IMR-90 (cell line): ENCODE measurements at regions not wholly inside any gene's neighbourhood (a gene's known extent, or its start where the extent isn't known, plus 50 kb on each side); places are given as distances from the start of the nearest gene placed in this dataset.

Source experiments
- ATAC-seq: fragments of 200-7000 bp; cut with Tn5 transposase; 2 replicates; pipeline ENCODE4 v1.9.1; 2020; ENCODE audit warnings: low read depth, mild to moderate bottlenecking, moderate library complexity
- BruUV-seq: library from RNA; stranded (reverse); fragments of 400-500 nt; replicated peaks from 2 replicates; lab custom pipeline; 2021; lab: Mats Ljungman, UMichigan
- CTCF ChIA-PET: fragments of 300-600 bp; formaldehyde crosslinking; extraction: SDS; loops from one replicate; lab custom pipeline; 2021; ENCODE audit warnings: antibody characterized with exemption; lab: Yijun Ruan, JAX
- POLR2A ChIA-PET: fragments of 300-600 bp; sonication (Branson Sonifier 250); formaldehyde crosslinking; loops from one replicate; lab custom pipeline; 2022; ENCODE audit warnings: antibody characterized with exemption; ENCODE audit not compliant: unreplicated experiment; lab: Charles Lee
- DNase-seq: peaks from one replicate; pipeline ENCODE4 v3.0.0; 2013
- H2AFZ ChIP-seq: replicated peaks from 2 replicates; pipeline ENCODE3; 2013; ENCODE audit warnings: low read length, mild to moderate bottlenecking; ENCODE audit not compliant: poor library complexity
- H2AK5ac ChIP-seq: 2 replicates; pipeline ENCODE4 v1.6.1; 2013; ENCODE audit warnings: low read depth, low read length, inconsistent platforms
- H2AK9ac ChIP-seq: replicated peaks from 2 replicates; pipeline ENCODE3; 2013; ENCODE audit warnings: mild to moderate bottlenecking, low read depth, low read length, moderate library complexity; ENCODE audit not compliant: poor library complexity
- H2BK120ac ChIP-seq: 2 replicates; pipeline ENCODE4 v1.6.1; 2013; ENCODE audit warnings: low read depth, low read length, inconsistent platforms
- H2BK15ac ChIP-seq: 3 replicates; pipeline ENCODE4 v1.6.1; 2013; ENCODE audit warnings: low read depth, low read length, inconsistent platforms
- H2BK20ac ChIP-seq: 2 replicates; pipeline ENCODE4 v1.6.1; 2013; ENCODE audit warnings: low read depth, mild to moderate bottlenecking, inconsistent platforms, low read length, moderate library complexity
- H2BK5ac ChIP-seq: 2 replicates; pipeline ENCODE4 v1.6.1; 2013; ENCODE audit warnings: mild to moderate bottlenecking, low read depth, low read length, inconsistent platforms; ENCODE audit not compliant: poor library complexity, severe bottlenecking
- H3K14ac ChIP-seq: replicated peaks from 2 replicates; pipeline ENCODE4 v1.6.1; 2013; ENCODE audit warnings: low read depth, low read length, inconsistent platforms
- H3K18ac ChIP-seq: 2 replicates; pipeline ENCODE4 v1.6.1; 2013; ENCODE audit warnings: low read depth, low read length, control low read depth
- H3K23ac ChIP-seq: 2 replicates; pipeline ENCODE4 v1.6.1; 2013; ENCODE audit warnings: low read depth, low read length, inconsistent platforms
- H3K27ac ChIP-seq: 2 replicates; pipeline ENCODE4 v1.5.1; 2013; ENCODE audit warnings: mild to moderate bottlenecking, control low read depth, low read length; ENCODE audit not compliant: insufficient read depth
- H3K27me3 ChIP-seq: 2 replicates; pipeline ENCODE4 v1.6.1; 2013; ENCODE audit warnings: low read length; ENCODE audit not compliant: control insufficient read depth, insufficient read depth
- H3K36me3 ChIP-seq: 2 replicates; pipeline ENCODE4 v1.6.1; 2013; ENCODE audit warnings: low read length, mixed read lengths; ENCODE audit not compliant: control insufficient read depth, insufficient read depth
- H3K4ac ChIP-seq: 2 replicates; pipeline ENCODE4 v1.6.1; 2013; ENCODE audit warnings: low read depth, low read length, inconsistent platforms
- H3K4me1 ChIP-seq: 2 replicates; pipeline ENCODE4 v1.6.1; 2013; ENCODE audit warnings: low read length, mixed read lengths; ENCODE audit not compliant: control insufficient read depth, insufficient read depth
- H3K4me2 ChIP-seq: 2 replicates; pipeline ENCODE4 v1.6.1; 2013; ENCODE audit warnings: low read depth, mild to moderate bottlenecking, control low read depth, low read length, moderate library complexity
- H3K4me3 ChIP-seq: 2 replicates; pipeline ENCODE4 v1.5.1; 2013; ENCODE audit warnings: low read depth, mild to moderate bottlenecking, control low read depth, low read length, moderate library complexity; ENCODE audit not compliant: insufficient read depth
- H3K56ac ChIP-seq: 2 replicates; pipeline ENCODE4 v1.6.1; 2013; ENCODE audit warnings: low read length, inconsistent platforms; ENCODE audit not compliant: insufficient read depth; ENCODE audit errors: extremely low read depth
- H3K79me1 ChIP-seq, 2 experiments: 2 replicates each; pipeline ENCODE4 v1.6.1; 2013; ENCODE audit warnings: low read length in 2 of 2, inconsistent platforms in 1 of 2, low read depth in 1 of 2
- H3K9ac ChIP-seq: 2 replicates; pipeline ENCODE4 v1.6.1; 2013; ENCODE audit warnings: low read depth, low read length, control low read depth
- H3K9me1 ChIP-seq: 2 replicates; pipeline ENCODE4 v1.6.1; 2013; ENCODE audit warnings: low read length, inconsistent platforms; ENCODE audit not compliant: insufficient read depth
- H3K9me3 ChIP-seq: 2 replicates; pipeline ENCODE4 v1.6.1; 2013; ENCODE audit warnings: low read length; ENCODE audit not compliant: control insufficient read depth, insufficient read depth
- H4K20me1 ChIP-seq: 2 replicates; pipeline ENCODE4 v1.6.1; 2013; ENCODE audit warnings: low read length, inconsistent platforms; ENCODE audit not compliant: insufficient read depth
- H4K5ac ChIP-seq: 2 replicates; pipeline ENCODE4 v1.6.1; 2013; ENCODE audit warnings: mild to moderate bottlenecking, low read depth, low read length, control low read depth
- H4K8ac ChIP-seq, 2 experiments: 2 replicates each; pipeline ENCODE4 v1.6.1; 2013; ENCODE audit warnings: low read depth in 2 of 2, low read length in 2 of 2, control low read depth in 1 of 2, inconsistent platforms in 1 of 2
- H4K91ac ChIP-seq: 2 replicates; pipeline ENCODE4 v1.6.1; 2013; ENCODE audit warnings: low read depth, low read length, inconsistent platforms; ENCODE audit not compliant: insufficient read depth
- BHLHE40 ChIP-seq: fragments of 150-350 bp; IDR thresholded peaks from 2 replicates; pipeline ENCODE4 v1.6.1; 2016; ENCODE audit warnings: mild to moderate bottlenecking, low read depth, low read length
- CEBPB ChIP-seq: IDR thresholded peaks from 2 replicates; pipeline ENCODE4 v1.6.1; 2012; ENCODE audit warnings: low read depth, low read length, improper control_type of control experiment
- CHD1 ChIP-seq: IDR thresholded peaks from 2 replicates; pipeline ENCODE4 v1.6.1; 2012; ENCODE audit warnings: low read depth, low read length, improper control_type of control experiment
- ELK1 ChIP-seq: fragments of 150-350 bp; IDR thresholded peaks from 2 replicates; pipeline ENCODE4 v1.6.1; 2016; ENCODE audit warnings: low read depth, mild to moderate bottlenecking, low read length, moderate library complexity, borderline replicate concordance
- FOS ChIP-seq: fragments of 150-350 bp; IDR thresholded peaks from 2 replicates; pipeline ENCODE4 v1.6.1; 2016; ENCODE audit warnings: low read depth, low read length
- MAFK ChIP-seq: IDR thresholded peaks from 2 replicates; pipeline ENCODE4 v1.6.1; 2012; ENCODE audit warnings: low read depth, low read length, improper control_type of control experiment
- MAZ ChIP-seq: IDR thresholded peaks from 2 replicates; pipeline ENCODE4 v1.6.1; 2012; ENCODE audit warnings: low read depth, mild to moderate bottlenecking, low read length, improper control_type of control experiment, moderate library complexity, borderline replicate concordance
- MXI1 ChIP-seq: IDR thresholded peaks from 2 replicates; pipeline ENCODE4 v1.6.1; 2012; ENCODE audit warnings: low read depth, mild to moderate bottlenecking, low read length, moderate library complexity, borderline replicate concordance
- RCOR1 ChIP-seq: IDR thresholded peaks from 2 replicates; pipeline ENCODE4 v1.6.1; 2012; ENCODE audit warnings: mild to moderate bottlenecking, low read length, improper control_type of control experiment; ENCODE audit not compliant: insufficient replicate concordance
- RFX5 ChIP-seq: IDR thresholded peaks from 2 replicates; pipeline ENCODE4 v1.8.0; 2012; ENCODE audit warnings: low read depth, mild to moderate bottlenecking, low read length, moderate library complexity
- USF2 ChIP-seq: fragments of 150-350 bp; IDR thresholded peaks from 2 replicates; pipeline ENCODE4 v1.6.1; 2017; ENCODE audit warnings: mild to moderate bottlenecking, antibody characterized with exemption, low read length, low read depth
- WGBS, 2 experiments: methylation state at CpG; one replicate each; pipeline versions ENCODE4 v1.1.5 to v1.1.7; 2013; ENCODE audit warnings: missing lambda C conversion rate in 2 of 2; ENCODE audit not compliant: insufficient read length in 1 of 2; ENCODE audit errors: extremely low coverage in 2 of 2; 5-methylcytosine and 5-hydroxymethylcytosine counted together
- dilution Hi-C: fragments of 300-500 bp; cut with HindIII; formaldehyde crosslinking; loops from one replicate; pipeline ENCODE4 v1.14.3; 2018; ENCODE audit warnings: low sequenced_read_pairs; ENCODE audit not compliant: unreplicated experiment
- in situ Hi-C: fragments of 300-500 bp; cut with MboI; formaldehyde crosslinking; loops from 3 replicates; pipeline ENCODE4 v1.14.3; 2019; ENCODE audit warnings: low sequenced_read_pairs, inconsistent platforms, mixed read lengths
- intact Hi-C: fragments of 100-400 bp; cut with micrococcal nuclease; formaldehyde crosslinking; loops from 2 replicates; pipeline ENCODE4 v1.10.0; 2022

DNA sequence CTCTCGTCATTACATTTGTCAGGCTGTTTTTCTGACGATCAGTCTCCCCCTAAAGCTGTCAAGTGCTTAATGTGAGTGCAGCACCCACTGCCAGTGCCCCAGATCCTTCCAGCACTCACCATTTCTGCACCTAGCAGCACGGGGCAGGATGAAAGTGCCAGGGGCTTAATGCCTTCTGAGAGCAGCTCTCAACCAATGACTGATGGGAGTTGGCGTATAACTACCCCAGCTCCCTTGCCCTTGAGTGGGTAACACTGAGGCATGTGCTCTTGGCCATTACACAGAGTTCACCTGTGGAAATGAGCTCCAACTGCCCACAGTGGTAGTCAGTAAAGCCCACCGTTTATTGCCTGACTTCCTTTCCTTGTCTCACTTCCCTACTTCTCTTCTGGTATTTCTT lies 226.2 kb upstream of the BCOR start:
- no CpG with 5 or more reads among the region's 5 CpGs for WGBS, 2 experiments

More for the DNA sequence above, 226.2 kb upstream of the BCOR start:
- CTCF ChIA-PET, result no interaction called here
- no peak overlapping the region for H2BK5ac ChIP-seq
- H3K23ac ChIP-seq, result no peak overlapping the region
- TF ChIP-seq CHD1, result no peak
- TF ChIP-seq USF2, result no peak
- TF ChIP-seq FOS, result no peak
- TF ChIP-seq MAZ, result no peak
- TF ChIP-seq RFX5, result no peak
- no peak for TF ChIP-seq RCOR1
- no peak for TF ChIP-seq CEBPB
- no peak for TF ChIP-seq ELK1
- no peak for TF ChIP-seq MAFK
- TF ChIP-seq BHLHE40, result no peak
- TF ChIP-seq MXI1, result no peak
- H3K4me3 ChIP-seq, result no peak overlapping the region
- H3K79me1 ChIP-seq, result no peaks in the 10 kb centered on the region
- H3K4ac ChIP-seq, result no peak overlapping the region
- POLR2A ChIA-PET, result interaction anchor here (0.6 kb wide), 1 partner anchor 1821 kb away, joined by 3 read pairs; no protein-coding TSS in a partner anchor
- H4K5ac ChIP-seq, result no peak overlapping the region
- no peaks in the 10 kb centered on the region for H3K9me1 ChIP-seq
- BruUV-seq, result no TSS peak
- ATAC-seq, result no peak
- no peak overlapping the region for H2BK15ac ChIP-seq
- no peak overlapping the region for H2AFZ ChIP-seq
- no peak overlapping the region for H3K27ac ChIP-seq
- in situ Hi-C loops (no loop called here), dilution Hi-C loops (no loop called here), intact Hi-C loops (no loop called here)
- H4K20me1 ChIP-seq, result no peaks in the 10 kb centered on the region
- H3K9ac ChIP-seq, result no peak overlapping the region
- H2AK9ac ChIP-seq, result no peak overlapping the region
- no peaks in the 10 kb centered on the region for H3K4me1 ChIP-seq
- no peak overlapping the region for H4K8ac ChIP-seq
- no peak overlapping the region for H3K4me2 ChIP-seq
- H2BK20ac ChIP-seq, result no peak overlapping the region
- H3K36me3 ChIP-seq, result no peaks in the 10 kb centered on the region
- H3K9me3 ChIP-seq, result 0 out of 2 replicates have a peak, but pooled peaks cover 1% of the 10 kb centered on the region
- H2BK120ac ChIP-seq, result no peak overlapping the region
- no peak overlapping the region for H3K14ac ChIP-seq
- no peak overlapping the region for H3K56ac ChIP-seq
- no peak for DNase-seq
- no peak overlapping the region for H4K91ac ChIP-seq
- no peak overlapping the region for H2AK5ac ChIP-seq
- no peak overlapping the region for H3K18ac ChIP-seq
- H3K27me3 ChIP-seq, result peaks cover 6% of the 10 kb centered on the region
